HL-60 (cell line): ENCODE measurements at regions not wholly inside any gene's neighbourhood (a gene's known extent, or its start where the extent isn't known, plus 50 kb on each side); places are given as distances from the start of the nearest gene placed in this dataset.

Experiments
- CTCF ChIP-seq: IDR thresholded peaks from one replicate; pipeline ENCODE4 v1.5.1; 2011; ENCODE audit warnings: low read length, control low read depth, inconsistent platforms; ENCODE audit not compliant: insufficient read depth
- GABPA ChIP-seq: IDR thresholded peaks from 2 replicates; pipeline ENCODE4 v1.6.1; 2012; ENCODE audit warnings: low read depth
- POLR2AphosphoS5 ChIP-seq: IDR thresholded peaks from 2 replicates; pipeline ENCODE4 v1.6.1; 2012; ENCODE audit warnings: low read depth
- REST ChIP-seq: IDR thresholded peaks from 2 replicates; pipeline ENCODE4 v1.6.1; 2012; ENCODE audit warnings: low read depth; ENCODE audit not compliant: insufficient replicate concordance
- SPI1 ChIP-seq: IDR thresholded peaks from 2 replicates; pipeline ENCODE4 v1.6.1; 2012; ENCODE audit warnings: low read depth, mild to moderate bottlenecking, borderline replicate concordance

- TF ChIP-seq CTCF: no peak
- TF ChIP-seq POLR2AphosphoS5: no peak
- no peak for TF ChIP-seq SPI1
- no peak for TF ChIP-seq GABPA
- TF ChIP-seq REST: no peak
Measured at GRCh38 chr1:25122747-25123146, 109.6 kb downstream of the SYF2 start.
